ENCODE measurements at regions not wholly inside any gene's neighbourhood (a gene's known extent, or its start where the extent isn't known, plus 50 kb on each side); places are given as distances from the start of the nearest gene placed in this dataset.
"Not testable (repeated sequence)": the region's sequence is repeated elsewhere in the genome, so short reads cannot be mapped to it uniquely, and the experiment has no call there.

DNA sequence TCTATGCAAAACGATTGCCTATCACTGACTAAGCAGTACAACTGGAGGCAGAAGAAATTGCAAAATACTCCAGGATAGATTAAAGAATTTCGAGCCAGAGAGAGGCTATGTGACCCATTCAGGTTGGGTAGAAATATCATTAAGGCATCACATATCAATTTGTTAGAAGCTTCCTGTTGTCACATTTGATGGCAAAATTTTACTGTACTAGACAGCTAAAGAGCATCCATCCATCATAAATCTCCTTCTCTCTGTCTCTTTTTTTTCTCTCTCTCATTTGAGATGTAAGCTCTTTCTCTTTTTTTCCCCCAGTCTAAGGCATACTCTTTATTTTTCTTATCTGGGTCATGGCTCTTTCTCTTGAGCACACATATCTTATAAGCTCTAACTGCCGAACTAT, 155.7 kb downstream of the EVA1A start:
- H3K36me3 ChIP-seq (ENCODE audit: insufficient read depth, low read length): no peaks in the 10 kb centered on the region
- H3K4me3 ChIP-seq (ENCODE audit: low read length): no peak overlapping the region
- TF ChIP-seq, protein P1, sequence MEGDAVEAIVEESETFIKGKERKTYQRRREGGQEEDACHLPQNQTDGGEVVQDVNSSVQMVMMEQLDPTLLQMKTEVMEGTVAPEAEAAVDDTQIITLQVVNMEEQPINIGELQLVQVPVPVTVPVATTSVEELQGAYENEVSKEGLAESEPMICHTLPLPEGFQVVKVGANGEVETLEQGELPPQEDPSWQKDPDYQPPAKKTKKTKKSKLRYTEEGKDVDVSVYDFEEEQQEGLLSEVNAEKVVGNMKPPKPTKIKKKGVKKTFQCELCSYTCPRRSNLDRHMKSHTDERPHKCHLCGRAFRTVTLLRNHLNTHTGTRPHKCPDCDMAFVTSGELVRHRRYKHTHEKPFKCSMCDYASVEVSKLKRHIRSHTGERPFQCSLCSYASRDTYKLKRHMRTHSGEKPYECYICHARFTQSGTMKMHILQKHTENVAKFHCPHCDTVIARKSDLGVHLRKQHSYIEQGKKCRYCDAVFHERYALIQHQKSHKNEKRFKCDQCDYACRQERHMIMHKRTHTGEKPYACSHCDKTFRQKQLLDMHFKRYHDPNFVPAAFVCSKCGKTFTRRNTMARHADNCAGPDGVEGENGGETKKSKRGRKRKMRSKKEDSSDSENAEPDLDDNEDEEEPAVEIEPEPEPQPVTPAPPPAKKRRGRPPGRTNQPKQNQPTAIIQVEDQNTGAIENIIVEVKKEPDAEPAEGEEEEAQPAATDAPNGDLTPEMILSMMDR (IDR thresholded peaks at IDR 0.05): no peak
- ChIA-PET POLR2A (no interaction called here), CTCF (interaction anchor here (1.4 kb wide), 1 partner anchor 485 kb away, joined by 6 read pairs; no protein-coding TSS in a partner anchor)
- peaks cover 10% of the 10 kb centered on the region for H3K27me3 Mint-ChIP-seq
- H3K27ac Mint-ChIP-seq: no peak overlapping the region
- H3K36me3 Mint-ChIP-seq (ENCODE audit: low read depth): peaks cover 7% of the 10 kb centered on the region
- intact Hi-C loops (cut with DNase I, micrococcal nuclease): loop anchor here (1.0 to 5.0 kb wide), 4 partner anchors 338 to 713 kb away; no protein-coding TSS in a partner anchor
- H3K9me3 Mint-ChIP-seq: no peaks in the 10 kb centered on the region
- H3K4me3 Mint-ChIP-seq: no peak overlapping the region
- H3K9me3 ChIP-seq (ENCODE audit: control insufficient read depth in 1 of 2, insufficient read depth in 1 of 2, low read length in 2 of 2): peaks cover 3 to 7% of the 10 kb centered on the region in 2 experiments
- peaks cover 5% of the 10 kb centered on the region for H3K4me1 Mint-ChIP-seq (ENCODE audit: low read depth)
- no peak for DNase-seq
- no peak for ATAC-seq (ENCODE audit: poor library complexity)
- no peak overlapping the region for H3K27ac ChIP-seq (ENCODE audit: low read depth in 1 of 2, low read length in 2 of 2)
- no peaks in the 10 kb centered on the region for H3K27me3 ChIP-seq (ENCODE audit: control insufficient read depth in 1 of 2, insufficient read depth in 2 of 2, low read length in 2 of 2)
- H3K4me1 ChIP-seq (ENCODE audit: insufficient read depth, low read length): no peaks in the 10 kb centered on the region

DNA sequence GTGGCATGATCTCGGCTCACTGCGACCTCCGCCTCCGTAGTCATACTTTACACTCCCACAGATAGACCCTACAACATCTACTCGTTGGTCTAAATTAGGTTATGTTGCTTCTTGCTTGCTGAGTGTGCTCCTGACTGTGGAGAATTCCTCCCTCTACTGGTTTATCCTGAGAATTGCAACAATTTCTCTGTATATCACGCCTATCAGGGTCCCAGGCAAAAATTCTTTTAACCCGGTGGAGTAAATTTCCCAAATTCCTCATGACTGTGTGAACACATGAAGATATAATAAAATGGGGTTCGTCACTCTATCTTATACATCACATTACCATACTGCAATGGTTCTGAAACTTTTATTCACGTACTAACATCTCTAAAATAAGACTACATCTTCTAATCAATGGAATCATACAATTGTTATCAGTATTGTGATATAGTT, 156.7 kb downstream of the EVA1A start:
- POLR2A ChIA-PET: no interaction called here
- H3K4me1 Mint-ChIP-seq (ENCODE audit: low read depth): peaks cover 5% of the 10 kb centered on the region
- intact Hi-C loops (cut with DNase I, micrococcal nuclease): loop anchor here (1.0 to 5.0 kb wide), 3 partner anchors 339 to 712 kb away; no protein-coding TSS in a partner anchor

DNA sequence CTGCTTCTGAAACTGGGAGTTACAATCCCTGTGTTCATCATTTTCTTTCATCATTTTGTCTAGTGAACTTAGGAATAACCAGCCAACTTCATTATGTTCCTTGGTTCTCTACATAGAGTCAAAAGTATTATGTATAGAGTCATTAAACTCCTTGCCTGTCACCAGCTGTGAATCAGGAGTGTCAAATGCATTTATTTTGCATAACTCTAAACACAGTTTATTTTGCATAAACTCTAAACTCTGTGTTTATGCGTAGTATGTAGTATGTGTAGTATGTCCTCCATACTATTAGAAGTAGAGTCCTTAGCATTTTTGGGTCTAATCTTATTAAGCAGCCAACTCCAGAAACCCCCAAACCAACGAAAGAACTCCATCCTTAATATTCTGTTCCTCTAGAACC, 164.4 kb downstream of the EVA1A start:
- Histone ChIP-seq H3K4me1 (ENCODE audit: insufficient read depth, low read length) (no peaks in the 10 kb centered on the region), H3K9me3 (ENCODE audit: control insufficient read depth in 1 of 2, insufficient read depth in 1 of 2, low read length in 2 of 2) (no peaks in the 10 kb centered on the region), H3K4me3 (ENCODE audit: low read length) (no peak overlapping the region), H3K36me3 (ENCODE audit: insufficient read depth, low read length) (no peaks in the 10 kb centered on the region), H3K27ac (ENCODE audit: low read depth in 1 of 2, low read length in 2 of 2) (no peak overlapping the region), H3K27me3 (ENCODE audit: control insufficient read depth in 1 of 2, insufficient read depth in 2 of 2, low read length in 2 of 2) (no peaks in the 10 kb centered on the region)
- TF ChIP-seq, protein P1 (IDR thresholded peaks at IDR 0.05): no peak
- no peaks in the 10 kb centered on the region for H3K4me1 Mint-ChIP-seq (ENCODE audit: low read depth)
- no peaks in the 10 kb centered on the region for H3K27me3 Mint-ChIP-seq
- CTCF ChIA-PET: no interaction called here
- H3K36me3 Mint-ChIP-seq (ENCODE audit: low read depth): no peaks in the 10 kb centered on the region
- no peak for DNase-seq
- POLR2A ChIA-PET: no interaction called here
- no peak overlapping the region for H3K27ac Mint-ChIP-seq
- H3K4me3 Mint-ChIP-seq: no peak overlapping the region
- intact Hi-C loops (cut with DNase I, micrococcal nuclease): no loop called here
- ATAC-seq (ENCODE audit: poor library complexity): no peak
- H3K9me3 Mint-ChIP-seq: no peaks in the 10 kb centered on the region

More for the DNA sequence above, 156.7 kb downstream of the EVA1A start:
- Histone ChIP-seq H3K9me3 (ENCODE audit: control insufficient read depth in 1 of 2, insufficient read depth in 1 of 2, low read length in 2 of 2) (no peaks in the 10 kb centered on the region), H3K27ac (ENCODE audit: low read depth in 1 of 2, low read length in 2 of 2) (no peak overlapping the region), H3K36me3 (ENCODE audit: insufficient read depth, low read length) (no peaks in the 10 kb centered on the region), H3K27me3 (ENCODE audit: control insufficient read depth in 1 of 2, insufficient read depth in 2 of 2, low read length in 2 of 2) (no peaks in the 10 kb centered on the region), H3K4me3 (ENCODE audit: low read length) (no peak overlapping the region), H3K4me1 (ENCODE audit: insufficient read depth, low read length) (no peaks in the 10 kb centered on the region)
- TF ChIP-seq, protein P1 (IDR thresholded peaks at IDR 0.05): peak; percentile 78
- Mint-ChIP-seq H3K27me3 (peaks cover 10% of the 10 kb centered on the region), H3K9me3 (no peaks in the 10 kb centered on the region), H3K27ac (no peak overlapping the region), H3K4me3 (no peak overlapping the region), H3K36me3 (ENCODE audit: low read depth) (no peaks in the 10 kb centered on the region)
- DNase-seq (peak in 3 of 14 experiments; percentile 44 to 60 (median 55)), ATAC-seq (ENCODE audit: poor library complexity) (peak; percentile 61)
- CTCF ChIA-PET: interaction anchor here (1.0 kb wide), 1 partner anchor 485 kb away, joined by 4 read pairs; no protein-coding TSS in a partner anchor

DNA sequence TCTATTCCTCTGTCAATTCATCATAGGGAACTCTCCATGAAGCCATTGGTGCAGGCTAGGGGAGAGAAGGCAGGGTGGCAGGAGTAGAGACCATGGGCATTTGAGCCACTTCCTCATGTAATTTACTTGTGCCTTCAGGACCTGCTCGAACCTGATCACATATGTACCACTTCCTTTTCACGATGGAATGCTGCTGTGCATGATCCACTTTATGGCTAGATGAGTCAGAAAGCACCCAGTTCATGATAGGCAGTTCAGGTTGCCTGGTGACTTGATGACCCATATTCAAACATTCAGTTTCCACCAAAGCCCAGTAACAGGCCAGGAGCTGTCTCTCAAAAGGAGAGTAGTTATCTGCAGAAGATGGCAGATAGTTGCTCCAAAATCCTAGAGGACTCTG, 166.0 kb downstream of the EVA1A start:
- DNase-seq; H3K4me3 ChIP-seq (ENCODE audit: low read length); H3K27me3 Mint-ChIP-seq; H3K27ac ChIP-seq (ENCODE audit: low read depth in 1 of 2, low read length in 2 of 2); H3K4me1 Mint-ChIP-seq (ENCODE audit: low read depth); intact Hi-C loops (cut with DNase I, micrococcal nuclease); CTCF ChIA-PET; H3K4me3 Mint-ChIP-seq; H3K27ac Mint-ChIP-seq; H3K36me3 ChIP-seq (ENCODE audit: insufficient read depth, low read length); H3K9me3 ChIP-seq (ENCODE audit: control insufficient read depth in 1 of 2, insufficient read depth in 1 of 2, low read length in 2 of 2); H3K27me3 ChIP-seq (ENCODE audit: control insufficient read depth in 1 of 2, insufficient read depth in 2 of 2, low read length in 2 of 2); H3K9me3 Mint-ChIP-seq; ATAC-seq (ENCODE audit: poor library complexity); H3K4me1 ChIP-seq (ENCODE audit: insufficient read depth, low read length); H3K36me3 Mint-ChIP-seq (ENCODE audit: low read depth); POLR2A ChIA-PET: not testable (repeated sequence)

Data from CD4-positive, alpha-beta T cell (primary cell).